ENCODE measurements at regions not wholly inside any gene's neighbourhood (a gene's known extent, or its start where the extent isn't known, plus 50 kb on each side); places are given as distances from the start of the nearest gene placed in this dataset.
A peak's percentile ranks its signal among the peaks of the same experiment; 100 is the strongest.

DNA sequence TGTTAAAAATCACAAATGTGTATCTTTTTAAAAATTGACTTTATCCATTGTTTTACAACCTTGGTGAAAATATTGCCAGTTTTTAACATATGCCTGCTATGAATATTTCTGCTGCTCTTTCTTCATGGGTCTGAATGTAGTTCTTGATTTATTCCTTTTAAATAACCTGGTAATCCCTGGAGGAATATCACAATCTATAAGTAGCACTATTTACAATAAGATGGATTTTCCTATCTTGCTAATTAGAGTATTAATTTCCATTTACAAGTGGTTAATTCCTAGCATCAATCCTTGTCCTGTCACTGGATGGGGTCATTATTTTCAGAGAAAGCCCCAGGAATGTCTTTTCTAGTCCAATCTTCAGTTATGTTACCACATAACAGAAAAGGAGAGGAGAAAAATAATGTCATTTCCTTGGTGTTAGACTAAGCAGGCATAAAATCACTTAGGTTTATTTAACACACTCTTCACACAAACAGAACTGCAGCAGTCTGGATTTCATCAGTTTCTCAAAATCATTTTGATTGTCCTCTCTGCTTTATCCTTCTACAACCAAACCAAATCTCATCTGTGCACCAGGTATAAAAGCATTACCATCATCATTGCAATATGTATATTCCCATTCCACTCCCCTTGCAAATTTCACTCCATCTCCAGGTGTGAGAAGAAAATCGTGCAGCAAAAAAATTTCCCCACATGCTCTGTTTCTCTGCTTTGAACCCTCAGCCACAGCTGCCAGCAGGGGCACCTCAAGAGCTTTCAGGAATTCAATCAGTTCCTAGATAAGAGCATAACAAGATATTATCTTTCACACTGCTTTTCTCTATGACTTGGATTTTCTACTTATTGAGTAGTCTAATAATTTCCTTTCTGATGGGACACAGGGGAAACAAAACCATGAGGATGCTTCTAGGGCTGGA lies 204.1 kb downstream of the SEC61B start:
- TF ChIP-seq RFX5 (IDR thresholded peaks at IDR 0.05; ENCODE audit: borderline replicate concordance, low read depth, low read length), result no peak
- TF ChIP-seq TEAD4 (IDR thresholded peaks at IDR 0.05; ENCODE audit: low read depth, low read length), result no peak
- no peak for TF ChIP-seq TCF12 (IDR thresholded peaks at IDR 0.05; ENCODE audit: low read depth, low read length)
- TF ChIP-seq NANOG (IDR thresholded peaks at IDR 0.05; ENCODE audit: insufficient read depth, low read depth, low read length, poor library complexity, severe bottlenecking), result no peak
- TF ChIP-seq ZNF274 (IDR thresholded peaks at IDR 0.05; ENCODE audit: borderline replicate concordance, extremely low read depth, low read length), result no peak
- TF ChIP-seq SIX5 (IDR thresholded peaks at IDR 0.05; ENCODE audit: low read depth, low read length), result no peak
- TF ChIP-seq, protein P1, sequence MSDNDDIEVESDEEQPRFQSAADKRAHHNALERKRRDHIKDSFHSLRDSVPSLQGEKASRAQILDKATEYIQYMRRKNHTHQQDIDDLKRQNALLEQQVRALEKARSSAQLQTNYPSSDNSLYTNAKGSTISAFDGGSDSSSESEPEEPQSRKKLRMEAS (IDR thresholded peaks at IDR 0.05), result no peak
- no peak for TF ChIP-seq KDM5A (IDR thresholded peaks at IDR 0.05; ENCODE audit: low read length)
- H3K27me3 ChIP-seq (replicated peaks in 1 of 4; ENCODE audit: control insufficient read depth in 3 of 4, extremely low read depth in 1 of 4, insufficient read depth in 3 of 4, low read length in 3 of 4), result no peaks in the 10 kb centered on the region
- H2BK120ac ChIP-seq (replicated peaks; ENCODE audit: low read depth, low read length), result no peak overlapping the region
- H4K8ac ChIP-seq (ENCODE audit: extremely low read depth, insufficient read depth, low read length), result no peak overlapping the region
- no peak overlapping the region for H3K56ac ChIP-seq (replicated peaks; ENCODE audit: insufficient read length, low read depth, low read length)
- FAIRE-seq (no peak), DNase-seq (ENCODE audit: low read depth in 1 of 2, low spot score in 2 of 2) (no peak)
- H3K79me2 ChIP-seq (ENCODE audit: control insufficient read depth in 1 of 2, insufficient read depth in 2 of 2, low read length in 2 of 2), result no peaks in the 10 kb centered on the region
- no peak overlapping the region for H3K9ac ChIP-seq (replicated peaks in 1 of 4; ENCODE audit: extremely low read depth in 1 of 4, low read depth in 3 of 4, low read length in 3 of 4)
- ChIA-PET CTCF (ENCODE audit: partially characterized antibody) (no interaction called here), POLR2A (ENCODE audit: partially characterized antibody) (no interaction called here)
- no peaks in the 10 kb centered on the region for H3K36me3 ChIP-seq (ENCODE audit: control insufficient read depth in 2 of 4, insufficient read depth in 4 of 4, low read length in 3 of 4)
- no peak overlapping the region for H3K18ac ChIP-seq (ENCODE audit: extremely low read depth, low read length)
- H3K23ac ChIP-seq (ENCODE audit: insufficient read length), result no peak overlapping the region
- H3K23me2 ChIP-seq (ENCODE audit: low read depth, low read length), result no peaks in the 10 kb centered on the region; the same call in 1 of the 2 replicates
- H4K91ac ChIP-seq (replicated peaks; ENCODE audit: insufficient read length, low read length), result no peak overlapping the region
- H2BK15ac ChIP-seq (ENCODE audit: low read length), result no peak overlapping the region
- no peak overlapping the region for H3K4ac ChIP-seq (replicated peaks; ENCODE audit: insufficient read length, low read depth, low read length)
- no peak overlapping the region for H3K14ac ChIP-seq (ENCODE audit: insufficient read length)
- no peaks in the 10 kb centered on the region for H3K4me1 ChIP-seq (replicated peaks in 1 of 4; ENCODE audit: control insufficient read depth in 3 of 4, insufficient read depth in 4 of 4, low read length in 3 of 4)
- no peaks in the 10 kb centered on the region for H4K20me1 ChIP-seq (replicated peaks in 1 of 2; ENCODE audit: control insufficient read depth in 1 of 2, insufficient read depth in 2 of 2, low read length in 2 of 2)
- no peak overlapping the region for H2BK20ac ChIP-seq (ENCODE audit: low read length)
- H3K4me2 ChIP-seq (ENCODE audit: insufficient read depth in 1 of 2, low read depth in 2 of 2, low read length in 2 of 2), result no peak overlapping the region
- H2AFZ ChIP-seq (ENCODE audit: low read length), result peak overlapping the region; percentile 34; the same call in 1 of the 2 replicates
- no peak overlapping the region for H4K5ac ChIP-seq (ENCODE audit: insufficient read length, low read depth, low read length)
- WGBS, 2 experiments (ENCODE audit: extremely low coverage in 1 of 2, insufficient coverage in 1 of 2, insufficient read length in 1 of 2, insufficient replicate concordance in 2 of 2, low coverage in 1 of 2, low lambda C conversion rate in 2 of 2, missing lambda C conversion rate in 1 of 2), result 90% methylated on average over 1 of the region's 1 CpG; no CpG with 5 or more reads in 1 of the 2 experiments
- no peaks in the 10 kb centered on the region for H3K79me1 ChIP-seq (ENCODE audit: low read depth, low read length)
- no peak overlapping the region for H2AK5ac ChIP-seq (ENCODE audit: low read depth, low read length)
- no peak overlapping the region for H2BK12ac ChIP-seq (ENCODE audit: low read depth, low read length)
- no peak overlapping the region for H3K27ac ChIP-seq (ENCODE audit: low read depth, low read length)
- H3K9me3 ChIP-seq (ENCODE audit: insufficient read depth in 2 of 2, low read depth in 1 of 2, low read length in 1 of 2), result no peaks in the 10 kb centered on the region
- H2BK5ac ChIP-seq (ENCODE audit: low read depth, low read length), result no peak overlapping the region
- H3K4me3 ChIP-seq (ENCODE audit: extremely low read depth in 1 of 4, insufficient read depth in 2 of 4, low read depth in 3 of 4, low read length in 4 of 4), result no peak overlapping the region
